Endothelial cell of umbilical vein (primary cell): ENCODE measurements at regions not wholly inside any gene's neighbourhood (a gene's known extent, or its start where the extent isn't known, plus 50 kb on each side); places are given as distances from the start of the nearest gene placed in this dataset.

Source experiments
- BruUV-seq: library from RNA; stranded (reverse); fragments of 400-500 nt; replicated peaks from 2 replicates; lab custom pipeline; 2021; lab: Mats Ljungman, UMichigan
- CTCF ChIA-PET: fragments of 300-600, 350-600 bp; sonication (Branson Sonifier 250); formaldehyde crosslinking; loops from one replicate; lab custom pipeline; 2021; ENCODE audit warnings: antibody characterized with exemption, inconsistent platforms; lab: Charles Lee
- POLR2A ChIA-PET: fragments of 300-600, 350-600 bp; sonication (Branson Sonifier 250); formaldehyde crosslinking; loops from one replicate; lab custom pipeline; 2021; ENCODE audit warnings: antibody characterized with exemption, inconsistent platforms; lab: Charles Lee
- DNase-seq: peaks from one replicate; pipeline ENCODE4 v3.0.0-alpha.2; 2011; ENCODE audit warnings: low read depth, low spot score
- FAIRE-seq: peaks from 2 replicates; lab custom pipeline; 2011; peaks lifted over from hg19 to GRCh38; lab: Jason Lieb, UNC
- H2AFZ ChIP-seq: 2 replicates; pipeline ENCODE4 v1.6.0; 2012; ENCODE audit warnings: low read depth, low read length, control low read depth, inconsistent platforms
- H3K27ac ChIP-seq: 2 replicates; pipeline ENCODE4 v1.5.1; 2011; ENCODE audit warnings: low read depth, mild to moderate bottlenecking, control low read depth, low read length, moderate library complexity; ENCODE audit not compliant: insufficient read depth
- H3K27me3 ChIP-seq, 2 experiments: 2 replicates each; pipeline versions ENCODE4 v1.6.0 to v1.6.1; 2011; ENCODE audit warnings: low read length in 2 of 2, mixed read lengths in 1 of 2; ENCODE audit not compliant: control insufficient read depth in 2 of 2, insufficient read depth in 2 of 2
- H3K36me3 ChIP-seq, 2 experiments: 2 replicates in 1 of 2; 3 replicates in 1 of 2; pipeline ENCODE4 v1.5.1; 2011; ENCODE audit warnings: low read length in 2 of 2, mild to moderate bottlenecking in 1 of 2, moderate library complexity in 1 of 2; ENCODE audit not compliant: control insufficient read depth in 2 of 2, insufficient read depth in 2 of 2; ENCODE audit errors: extremely low read depth in 1 of 2
- H3K4me1 ChIP-seq: 3 replicates; pipeline ENCODE4 v1.5.1; 2011; ENCODE audit warnings: mild to moderate bottlenecking, low read length; ENCODE audit not compliant: control insufficient read depth, insufficient read depth; ENCODE audit errors: extremely low read depth
- H3K4me2 ChIP-seq: 2 replicates; pipeline ENCODE4 v1.6.1; 2011; ENCODE audit warnings: low read length, control low read depth, mixed read lengths; ENCODE audit not compliant: insufficient read depth
- H3K4me3 ChIP-seq, 3 experiments: fragments of 200-600 bp in 1 of 3; sonication (generic), shearing (Covaris generic) in 1 of 3; replicated peaks in 1 of 3; 2 replicates each; pipeline ENCODE4 v1.5.1; 2011 to 2016; ENCODE audit warnings: control low read depth in 3 of 3, low read length in 3 of 3, mild to moderate bottlenecking in 2 of 3, inconsistent platforms in 1 of 3, low read depth in 1 of 3, moderate library complexity in 1 of 3; ENCODE audit not compliant: insufficient read depth in 1 of 3
- H3K79me2 ChIP-seq: 2 replicates; pipeline ENCODE4 v1.6.0; 2012; ENCODE audit warnings: low read length, inconsistent platforms; ENCODE audit not compliant: control insufficient read depth, insufficient read depth
- H3K9ac ChIP-seq: replicated peaks from 2 replicates; pipeline ENCODE3; 2011; ENCODE audit warnings: low read length, control low read depth; ENCODE audit not compliant: insufficient read depth; ENCODE audit errors: extremely low read depth
- H3K9me1 ChIP-seq: replicated peaks from 3 replicates; pipeline ENCODE4 v1.6.0; 2011; ENCODE audit warnings: mild to moderate bottlenecking, low read length; ENCODE audit not compliant: control insufficient read depth, insufficient read depth; ENCODE audit errors: extremely low read depth
- H3K9me3 ChIP-seq: replicated peaks from 2 replicates; pipeline ENCODE4 v1.5.1; 2012; ENCODE audit warnings: low read length, inconsistent platforms; ENCODE audit not compliant: control insufficient read depth, insufficient read depth
- H4K20me1 ChIP-seq: replicated peaks from 2 replicates; pipeline ENCODE3; 2011; ENCODE audit warnings: mild to moderate bottlenecking, low read length; ENCODE audit not compliant: control insufficient read depth, insufficient read depth; ENCODE audit errors: extremely low read depth
- EZH2 ChIP-seq: IDR thresholded peaks from 2 replicates; pipeline ENCODE4 v1.6.1; 2012; ENCODE audit warnings: borderline replicate concordance, low read depth, mild to moderate bottlenecking, moderate library complexity, low read length, inconsistent platforms; ENCODE audit not compliant: severe bottlenecking
- FOS ChIP-seq: IDR thresholded peaks from 2 replicates; pipeline ENCODE4 v1.6.1; 2011; ENCODE audit warnings: mild to moderate bottlenecking, low read length, moderate library complexity, borderline replicate concordance; ENCODE audit not compliant: insufficient read depth
- GATA2 ChIP-seq: IDR thresholded peaks from 2 replicates; pipeline ENCODE4 v1.7.0; 2011; ENCODE audit warnings: low read depth, mild to moderate bottlenecking, moderate library complexity, mixed read lengths, low read length; ENCODE audit not compliant: insufficient read length, insufficient read depth
- JUN ChIP-seq: IDR thresholded peaks from 2 replicates; pipeline ENCODE4 v1.6.1; 2011; ENCODE audit warnings: borderline replicate concordance, low read depth; ENCODE audit not compliant: insufficient read length, insufficient read depth
- MYC ChIP-seq: IDR thresholded peaks from one replicate; pipeline ENCODE4 v1.6.1; 2011; ENCODE audit warnings: mild to moderate bottlenecking, low read depth, low read length
- POLR2A ChIP-seq: IDR thresholded peaks from 2 replicates; pipeline ENCODE4 v1.6.1; 2012; ENCODE audit warnings: low read depth, mild to moderate bottlenecking, control low read depth, low read length
- POLR2AphosphoS5 ChIP-seq: IDR thresholded peaks from 2 replicates; pipeline ENCODE4 v1.6.1; 2012; ENCODE audit warnings: low read depth, mild to moderate bottlenecking, control low read depth, low read length, moderate library complexity; ENCODE audit not compliant: insufficient read depth
- dilution Hi-C: fragments of 300-500 bp; cut with MboI; formaldehyde crosslinking; loops from one replicate; pipeline ENCODE4 v1.15.0; 2019; ENCODE audit warnings: low sequenced_read_pairs; ENCODE audit not compliant: extremely low pct_ligation_motif_present
- intact Hi-C: fragments of 100-400 bp; cut with micrococcal nuclease; formaldehyde crosslinking; loops from one replicate; pipeline ENCODE4 v1.10.0; 2022
- TF ChIP-seq, protein P1 (sequence below): IDR thresholded peaks from 2 replicates; pipeline ENCODE4 v1.6.1; 2011; ENCODE audit not compliant: insufficient read depth, insufficient read length
- TF ChIP-seq, protein P2 (sequence below), 2 donors: IDR thresholded peaks; 1 replicate in 1 of 2; 2 replicates in 1 of 2; pipeline ENCODE4 v1.5.1; 2011; ENCODE audit warnings: low read length in 2 of 2, mild to moderate bottlenecking in 2 of 2, moderate library complexity in 2 of 2, control low read depth in 1 of 2, inconsistent platforms in 1 of 2, low read depth in 1 of 2; ENCODE audit not compliant: insufficient read depth in 1 of 2; ENCODE audit errors: extremely low read depth in 1 of 2

DNA sequence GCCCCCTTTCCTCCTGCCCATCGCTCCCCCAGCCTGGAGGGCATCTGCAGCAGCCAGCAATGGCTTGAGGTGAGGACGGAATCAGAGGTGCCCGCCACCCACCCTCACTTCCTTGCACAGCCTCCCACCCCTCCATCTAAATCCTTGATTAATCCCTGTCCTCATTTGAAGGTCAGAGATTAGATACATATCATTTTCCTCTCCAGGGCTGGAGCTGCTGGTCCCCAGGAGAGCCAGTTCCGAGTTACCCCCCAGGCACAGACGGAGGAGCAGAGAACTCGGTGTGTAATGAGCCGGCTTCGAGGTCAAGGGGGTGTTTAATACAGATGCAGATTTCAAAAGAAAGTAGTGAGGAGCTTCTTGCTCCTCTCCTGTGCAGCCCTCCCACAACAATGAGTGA lies 542.1 kb downstream of the MN1 start:
- H3K4me1 ChIP-seq, result no peaks in the 10 kb centered on the region
- no peak for DNase-seq
- no peaks in the 10 kb centered on the region for H3K9me1 ChIP-seq
- no peak overlapping the region for H3K4me3 ChIP-seq
- H3K9me3 ChIP-seq, result no peaks in the 10 kb centered on the region
- no peaks in the 10 kb centered on the region for H3K79me2 ChIP-seq
- H3K27me3 ChIP-seq, result peaks cover 0 to 4% of the 10 kb centered on the region in 2 experiments
- ChIA-PET CTCF (no interaction called here), POLR2A (no interaction called here)
- H3K4me2 ChIP-seq, result no peak overlapping the region
- no TSS peak for BruUV-seq
- dilution Hi-C loops, result no loop called here
- no peak overlapping the region for H2AFZ ChIP-seq
- H3K9ac ChIP-seq, result no peak overlapping the region
- H4K20me1 ChIP-seq, result no peaks in the 10 kb centered on the region
- H3K27ac ChIP-seq, result no peak overlapping the region
- TF ChIP-seq EZH2 (no peak), GATA2 (no peak), JUN (no peak), POLR2AphosphoS5 (no peak), POLR2A (no peak), MYC (no peak), FOS (no peak)
- TF ChIP-seq, protein P1, sequence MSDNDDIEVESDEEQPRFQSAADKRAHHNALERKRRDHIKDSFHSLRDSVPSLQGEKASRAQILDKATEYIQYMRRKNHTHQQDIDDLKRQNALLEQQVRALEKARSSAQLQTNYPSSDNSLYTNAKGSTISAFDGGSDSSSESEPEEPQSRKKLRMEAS, result no peak
- TF ChIP-seq, protein P2, sequence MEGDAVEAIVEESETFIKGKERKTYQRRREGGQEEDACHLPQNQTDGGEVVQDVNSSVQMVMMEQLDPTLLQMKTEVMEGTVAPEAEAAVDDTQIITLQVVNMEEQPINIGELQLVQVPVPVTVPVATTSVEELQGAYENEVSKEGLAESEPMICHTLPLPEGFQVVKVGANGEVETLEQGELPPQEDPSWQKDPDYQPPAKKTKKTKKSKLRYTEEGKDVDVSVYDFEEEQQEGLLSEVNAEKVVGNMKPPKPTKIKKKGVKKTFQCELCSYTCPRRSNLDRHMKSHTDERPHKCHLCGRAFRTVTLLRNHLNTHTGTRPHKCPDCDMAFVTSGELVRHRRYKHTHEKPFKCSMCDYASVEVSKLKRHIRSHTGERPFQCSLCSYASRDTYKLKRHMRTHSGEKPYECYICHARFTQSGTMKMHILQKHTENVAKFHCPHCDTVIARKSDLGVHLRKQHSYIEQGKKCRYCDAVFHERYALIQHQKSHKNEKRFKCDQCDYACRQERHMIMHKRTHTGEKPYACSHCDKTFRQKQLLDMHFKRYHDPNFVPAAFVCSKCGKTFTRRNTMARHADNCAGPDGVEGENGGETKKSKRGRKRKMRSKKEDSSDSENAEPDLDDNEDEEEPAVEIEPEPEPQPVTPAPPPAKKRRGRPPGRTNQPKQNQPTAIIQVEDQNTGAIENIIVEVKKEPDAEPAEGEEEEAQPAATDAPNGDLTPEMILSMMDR (IDR thresholded peaks at IDR 0.05; ENCODE audit: extremely low read depth in 1 of 2, insufficient read depth in 1 of 2, low read depth in 1 of 2, low read length in 2 of 2), result no peak
- no peak for FAIRE-seq
- intact Hi-C loops, result no loop called here
- H3K36me3 ChIP-seq, result no peaks in the 10 kb centered on the region
